B cell (primary cell): ENCODE measurements at regions not wholly inside any gene's neighbourhood (a gene's known extent, or its start where the extent isn't known, plus 50 kb on each side); places are given as distances from the start of the nearest gene placed in this dataset.

Experiments used
- ATAC-seq: fragments of 200-7000 bp; cut with Tn5 transposase; one replicate; pipeline ENCODE4 v1.10.0; 2021; ENCODE audit warnings: low read depth, mild to moderate bottlenecking, moderate number of reproducible peaks, moderate library complexity
- CTCF ChIA-PET: fragments of 350-600 bp; sonication (Branson Sonifier 250); formaldehyde crosslinking; loops from one replicate; lab custom pipeline; 2021; ENCODE audit warnings: antibody characterized with exemption, inconsistent platforms; lab: Charles Lee
- POLR2A ChIA-PET: fragments of 350-600 bp; sonication (Branson Sonifier 250); formaldehyde crosslinking; loops from one replicate; lab custom pipeline; 2021; ENCODE audit warnings: antibody characterized with exemption; lab: Charles Lee
- DNase-seq: peaks from one replicate; pipeline ENCODE4 v3.0.0; 2013
- H2AFZ ChIP-seq: 2 replicates; pipeline ENCODE4 v1.6.1; 2012; ENCODE audit warnings: mild to moderate bottlenecking, low read depth, low read length; ENCODE audit not compliant: insufficient read depth, poor library complexity, severe bottlenecking
- H3K27ac ChIP-seq, 2 donors: 1 replicate in 1 of 2; 2 replicates in 1 of 2; pipeline ENCODE4 v1.5.1; 2012 to 2013; ENCODE audit warnings: low read length in 2 of 2, mild to moderate bottlenecking in 2 of 2, moderate library complexity in 1 of 2
- H3K27me3 ChIP-seq, 4 experiments: fragments of 200-600 bp in 1 of 4; sonication (generic) in 1 of 4; replicated peaks in 1 of 4; 1 replicate in 2 of 4; 2 replicates in 2 of 4; pipeline versions ENCODE4 v1.6.1 to v1.7.0; 2013 to 2016; ENCODE audit warnings: low read length in 3 of 4, mild to moderate bottlenecking in 2 of 4, mixed read lengths in 1 of 4, moderate library complexity in 1 of 4; ENCODE audit not compliant: insufficient read depth in 4 of 4, control insufficient read depth in 3 of 4; ENCODE audit errors: control extremely low read depth in 1 of 4
- H3K36me3 ChIP-seq, 2 experiments: replicated peaks in 1 of 2; 1 replicate in 1 of 2; 2 replicates in 1 of 2; pipeline versions ENCODE4 v1.6.1 to v1.7.1; 2013; ENCODE audit warnings: low read length in 1 of 2; ENCODE audit not compliant: insufficient read depth in 2 of 2, control insufficient read depth in 1 of 2; ENCODE audit errors: control extremely low read depth in 1 of 2, extremely low read depth in 1 of 2
- H3K4me1 ChIP-seq, 2 donors: fragments of 200-600 bp in 1 of 2; sonication (generic) in 1 of 2; 1 replicate in 1 of 2; 2 replicates in 1 of 2; pipeline versions ENCODE4 v1.5.1 to v1.6.1; 2013 to 2017; ENCODE audit warnings: low read length in 2 of 2; ENCODE audit not compliant: control insufficient read depth in 2 of 2, insufficient read depth in 2 of 2
- H3K4me2 ChIP-seq: replicated peaks from 2 replicates; pipeline ENCODE3; 2012; ENCODE audit warnings: mild to moderate bottlenecking, low read depth, low read length; ENCODE audit not compliant: poor library complexity, severe bottlenecking
- H3K4me3 ChIP-seq, 5 experiments: fragments of 200-600 bp in 1 of 5; sonication (generic) in 1 of 5; 1 replicate in 3 of 5; 2 replicates in 2 of 5; pipeline versions ENCODE4 v1.5.1 to v1.7.0; 2011 to 2016; ENCODE audit warnings: low read length in 4 of 5, mild to moderate bottlenecking in 4 of 5, low read depth in 2 of 5, control low read depth in 1 of 5, moderate library complexity in 1 of 5; ENCODE audit not compliant: insufficient read depth in 1 of 5; ENCODE audit errors: control extremely low read depth in 1 of 5, extremely low read depth in 1 of 5
- H3K79me2 ChIP-seq: fragments of 200-600 bp; sonication (generic); one replicate; pipeline ENCODE4 v1.6.0; 2016; ENCODE audit warnings: low read length; ENCODE audit not compliant: control insufficient read depth, insufficient read depth
- H3K9ac ChIP-seq: fragments of 200-600 bp; sonication (generic); 2 replicates; pipeline ENCODE4 v1.6.1; 2017; ENCODE audit warnings: mild to moderate bottlenecking, low read length, moderate library complexity
- H3K9me3 ChIP-seq, 3 donors: one replicate each; pipeline versions ENCODE4 v1.6.1 to v1.7.1; 2013; ENCODE audit warnings: low read length in 2 of 3; ENCODE audit not compliant: control insufficient read depth in 2 of 3, insufficient read depth in 1 of 3; ENCODE audit errors: control extremely low read depth in 1 of 3
- H4K20me1 ChIP-seq: 2 replicates; pipeline ENCODE4 v1.6.0; 2012; ENCODE audit warnings: mild to moderate bottlenecking, low read length; ENCODE audit not compliant: insufficient read depth, control insufficient read depth, poor library complexity, severe bottlenecking
- H3K27ac Mint-ChIP-seq: one replicate; pipeline ENCODE4 v1.8.0; 2021; ENCODE audit warnings: mixed read lengths
- H3K27me3 Mint-ChIP-seq: one replicate; pipeline ENCODE4 v1.8.0; 2021; ENCODE audit warnings: mixed read lengths
- H3K4me1 Mint-ChIP-seq: one replicate; pipeline ENCODE4 v1.8.0; 2021; ENCODE audit warnings: mixed read lengths
- H3K4me3 Mint-ChIP-seq: one replicate; pipeline ENCODE4 v1.8.0; 2021; ENCODE audit warnings: mixed read lengths
- H3K9me3 Mint-ChIP-seq: one replicate; pipeline ENCODE4 v1.8.0; 2022; ENCODE audit warnings: mixed read lengths; ENCODE audit not compliant: insufficient read depth
- EZH2 ChIP-seq: IDR thresholded peaks from 2 replicates; pipeline ENCODE4 v1.6.1; 2012; ENCODE audit warnings: borderline replicate concordance, low read depth, mild to moderate bottlenecking, moderate library complexity, low read length; ENCODE audit not compliant: insufficient read depth, poor library complexity, severe bottlenecking
- WGBS: methylation state at CpG from one replicate; pipeline ENCODE4 v1.1.5; 2013; ENCODE audit warnings: missing lambda C conversion rate; ENCODE audit not compliant: insufficient coverage; 5-methylcytosine and 5-hydroxymethylcytosine counted together
- intact Hi-C: fragments of 100-400 bp; cut with micrococcal nuclease; formaldehyde crosslinking; loops from one replicate; pipeline ENCODE4 v1.10.0; 2022
- TF ChIP-seq, protein P1 (sequence below): fragments of 200-600 bp; IDR thresholded peaks from one replicate; pipeline ENCODE4 v1.8.0; 2022; ENCODE audit warnings: antibody characterized with exemption, mild to moderate bottlenecking

DNA sequence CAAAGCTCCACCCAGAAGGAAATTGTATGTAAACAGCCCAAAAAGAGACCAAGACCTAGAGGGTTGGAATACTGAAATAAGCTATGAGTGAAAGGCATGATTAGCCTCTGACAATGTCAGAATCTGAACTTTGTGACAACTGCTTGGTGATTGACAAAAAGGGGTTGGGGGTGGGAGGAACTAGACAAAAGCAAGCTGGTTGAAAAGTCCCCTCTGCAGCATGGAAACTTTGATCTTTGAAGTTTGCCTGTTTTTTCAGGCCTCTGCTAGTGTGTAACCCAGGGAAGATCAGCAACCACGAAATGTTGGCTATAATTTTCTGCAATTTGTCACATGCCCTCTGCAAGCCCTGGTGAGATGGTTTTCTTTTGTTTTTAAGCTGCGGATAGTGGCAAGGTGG, 104.8 kb upstream of the SLC25A13 start:
- Histone ChIP-seq H3K9ac (no peak overlapping the region), H2AFZ (no peak overlapping the region), H3K4me2 (no peak overlapping the region), H3K4me1 (no peaks in the 10 kb centered on the region), H3K79me2 (no peaks in the 10 kb centered on the region), H3K36me3 (no peaks in the 10 kb centered on the region), H3K27ac (no peak overlapping the region), H3K27me3 (peaks cover 0 to 4% (median 0%) of the 10 kb centered on the region in 4 experiments), H4K20me1 (no peaks in the 10 kb centered on the region), H3K9me3 (no peaks in the 10 kb centered on the region), H3K4me3 (no peak overlapping the region)
- peaks cover 6% of the 10 kb centered on the region for H3K27me3 Mint-ChIP-seq
- H3K4me1 Mint-ChIP-seq, result no peaks in the 10 kb centered on the region
- CTCF ChIA-PET, result no interaction called here
- TF ChIP-seq, protein P1, sequence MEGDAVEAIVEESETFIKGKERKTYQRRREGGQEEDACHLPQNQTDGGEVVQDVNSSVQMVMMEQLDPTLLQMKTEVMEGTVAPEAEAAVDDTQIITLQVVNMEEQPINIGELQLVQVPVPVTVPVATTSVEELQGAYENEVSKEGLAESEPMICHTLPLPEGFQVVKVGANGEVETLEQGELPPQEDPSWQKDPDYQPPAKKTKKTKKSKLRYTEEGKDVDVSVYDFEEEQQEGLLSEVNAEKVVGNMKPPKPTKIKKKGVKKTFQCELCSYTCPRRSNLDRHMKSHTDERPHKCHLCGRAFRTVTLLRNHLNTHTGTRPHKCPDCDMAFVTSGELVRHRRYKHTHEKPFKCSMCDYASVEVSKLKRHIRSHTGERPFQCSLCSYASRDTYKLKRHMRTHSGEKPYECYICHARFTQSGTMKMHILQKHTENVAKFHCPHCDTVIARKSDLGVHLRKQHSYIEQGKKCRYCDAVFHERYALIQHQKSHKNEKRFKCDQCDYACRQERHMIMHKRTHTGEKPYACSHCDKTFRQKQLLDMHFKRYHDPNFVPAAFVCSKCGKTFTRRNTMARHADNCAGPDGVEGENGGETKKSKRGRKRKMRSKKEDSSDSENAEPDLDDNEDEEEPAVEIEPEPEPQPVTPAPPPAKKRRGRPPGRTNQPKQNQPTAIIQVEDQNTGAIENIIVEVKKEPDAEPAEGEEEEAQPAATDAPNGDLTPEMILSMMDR, result no peak
- no peak for TF ChIP-seq EZH2
- ATAC-seq, result no peak
- H3K9me3 Mint-ChIP-seq, result no peaks in the 10 kb centered on the region
- no peak overlapping the region for H3K27ac Mint-ChIP-seq
- WGBS, result 83% methylated on average over 1 of the region's 2 CpGs
- POLR2A ChIA-PET, result no interaction called here
- no peak overlapping the region for H3K4me3 Mint-ChIP-seq
- intact Hi-C loops, result no loop called here
- no peak for DNase-seq

DNA sequence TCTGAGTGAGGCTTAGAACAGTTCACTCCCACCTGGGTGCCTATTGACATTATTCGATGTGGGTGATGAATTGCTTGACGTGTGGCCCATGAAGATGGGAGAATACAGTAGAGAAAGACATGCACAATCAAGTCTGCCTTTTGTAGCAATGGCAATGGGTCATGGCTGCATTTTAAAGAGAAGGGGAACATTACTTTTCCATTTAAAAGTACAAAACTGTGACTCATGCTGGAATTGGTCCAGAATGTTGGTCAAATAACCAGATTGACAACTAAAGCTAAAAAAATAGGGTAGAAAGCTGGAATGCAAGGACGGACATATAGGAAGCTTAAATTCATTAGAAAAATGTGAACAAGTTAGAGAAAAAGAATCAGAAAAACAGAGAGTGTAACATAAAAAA, 104.1 kb upstream of the SLC25A13 start:
- H3K79me2 ChIP-seq, result no peaks in the 10 kb centered on the region
- H3K9ac ChIP-seq, result no peak overlapping the region
- H3K27me3 ChIP-seq, result peaks cover 0 to 4% (median 0%) of the 10 kb centered on the region in 4 experiments
- TF ChIP-seq EZH2, result no peak
- TF ChIP-seq, protein P1, result no peak
- H3K9me3 ChIP-seq, result no peaks in the 10 kb centered on the region
- DNase-seq (no peak), ATAC-seq (no peak)
- WGBS, result no CpG with 5 or more reads among the region's 3 CpGs
- POLR2A ChIA-PET, result no interaction called here
- H4K20me1 ChIP-seq, result no peaks in the 10 kb centered on the region
- Mint-ChIP-seq H3K4me1 (no peaks in the 10 kb centered on the region), H3K27ac (no peak overlapping the region), H3K4me3 (no peak overlapping the region), H3K9me3 (no peaks in the 10 kb centered on the region), H3K27me3 (peaks cover 6% of the 10 kb centered on the region)
- intact Hi-C loops, result no loop called here
- H3K4me1 ChIP-seq, result no peaks in the 10 kb centered on the region
- H3K36me3 ChIP-seq, result no peaks in the 10 kb centered on the region
- H3K4me2 ChIP-seq, result no peak overlapping the region
- H3K4me3 ChIP-seq, result no peak overlapping the region
- CTCF ChIA-PET, result no interaction called here
- no peak overlapping the region for H2AFZ ChIP-seq
- H3K27ac ChIP-seq, result no peak overlapping the region
